HCEC 1CT (cell line): ENCODE measurements at regions not wholly inside any gene's neighbourhood (a gene's known extent, or its start where the extent isn't known, plus 50 kb on each side); places are given as distances from the start of the nearest gene placed in this dataset.

Source experiments
- DNase-seq: peaks from one replicate; pipeline ENCODE4 v3.0.0-alpha.2; 2017

DNA sequence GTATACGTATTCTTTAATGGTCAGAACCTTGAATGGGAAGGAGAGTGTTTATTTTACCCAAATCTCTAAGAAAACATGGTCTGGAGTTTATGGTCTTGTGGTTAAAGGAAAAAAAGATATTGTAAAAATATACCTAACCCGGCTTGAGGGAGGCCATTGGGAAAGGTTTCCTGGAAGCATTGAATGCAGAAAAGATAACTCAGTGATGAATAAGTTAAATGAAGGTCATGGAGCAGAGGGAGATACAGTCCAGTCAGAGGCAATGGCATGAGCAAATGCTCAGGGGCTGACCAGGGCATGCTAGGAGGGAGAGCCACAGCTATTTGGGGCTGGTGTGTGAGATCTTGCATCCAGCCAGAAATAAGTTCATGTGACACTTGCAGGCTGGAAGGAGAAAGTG is 430.4 kb upstream of the CDH5 start:
- no peak for DNase-seq

GRCh38 chr16:65934443-65934842 is 432.0 kb upstream of the CDH5 start:
- no peak for DNase-seq

GRCh38 chr16:65933703-65934102 is 432.8 kb upstream of the CDH5 start:
- no peak for DNase-seq

DNA sequence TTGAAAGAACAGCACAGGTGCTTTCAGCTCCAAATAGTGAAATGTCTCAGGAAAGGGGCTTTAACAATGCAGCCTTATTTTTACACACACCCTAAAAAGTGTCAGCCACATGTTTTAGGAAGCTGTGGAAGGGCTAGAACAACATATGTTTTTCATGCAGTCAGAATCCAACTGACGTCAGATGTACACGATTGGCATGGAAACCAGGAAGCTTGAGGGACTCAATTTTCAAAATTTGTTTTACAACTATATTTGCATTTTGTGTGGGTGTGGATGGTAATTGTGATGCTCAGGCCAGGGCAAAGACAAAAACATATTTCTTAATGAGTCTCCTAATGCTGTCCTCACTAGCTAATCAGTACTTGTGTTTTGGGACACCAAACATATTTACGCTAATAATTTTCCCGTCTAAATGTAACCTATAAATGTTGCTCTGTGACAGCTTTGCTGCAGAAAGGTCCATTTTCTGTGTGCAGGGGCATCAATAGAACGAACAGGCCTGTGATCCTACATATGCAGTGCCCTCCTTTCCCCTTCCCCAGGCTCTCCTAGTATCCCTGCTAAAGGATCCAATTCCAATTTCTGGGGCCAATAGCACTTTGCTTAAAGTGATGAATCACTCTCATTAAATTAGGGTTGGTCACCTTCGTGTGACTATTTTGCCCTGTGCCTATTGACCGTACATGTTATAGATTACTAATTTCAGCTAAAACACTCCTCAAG is 434.0 kb upstream of the CDH5 start:
- no peak for DNase-seq

DNA sequence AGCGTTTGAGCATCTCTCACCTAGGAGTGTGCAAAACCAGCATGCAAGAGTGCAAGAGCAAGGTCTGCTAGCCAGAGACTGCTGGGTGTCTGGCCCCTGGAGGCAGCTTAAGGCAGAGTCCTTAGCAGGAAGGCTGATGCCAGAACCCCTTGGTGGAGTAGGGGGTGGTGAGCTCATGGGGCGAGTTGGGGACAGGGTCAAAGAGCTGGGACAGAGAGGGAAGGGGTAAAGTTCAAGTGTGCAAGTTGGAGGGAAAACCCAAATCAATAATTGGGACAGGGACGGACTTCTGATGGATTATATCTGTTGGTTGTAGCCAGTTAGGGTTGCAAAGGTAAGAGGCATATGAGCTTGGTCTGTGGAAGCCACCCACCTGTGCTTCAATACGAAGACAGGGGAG is 443.6 kb upstream of the CDH5 start:
- no peak for DNase-seq

DNA sequence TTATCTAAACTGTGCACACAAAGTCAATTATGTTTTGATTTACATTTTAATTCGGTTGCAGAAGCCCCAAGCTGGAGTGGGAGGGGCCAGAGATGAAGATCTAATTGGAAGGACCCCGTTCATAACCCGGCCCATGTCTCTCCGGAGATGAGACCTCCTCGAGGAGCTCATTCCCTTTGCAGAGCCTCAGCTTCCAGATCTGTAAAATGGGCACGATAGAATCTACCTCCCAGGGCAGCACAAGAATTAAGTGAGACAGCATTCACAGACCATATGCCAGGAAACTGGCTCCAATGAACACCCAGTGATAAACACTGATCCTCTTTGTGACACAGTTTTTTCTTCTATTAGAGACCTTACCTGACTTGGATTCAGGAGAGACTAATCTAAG is 446.5 kb upstream of the CDH5 start:
- no peak for DNase-seq

- no peak for DNase-seq
Measured at GRCh38 chr16:65919145-65919985, 447.1 kb upstream of the CDH5 start.

- no peak for DNase-seq
Measured at GRCh38 chr16:65917466-65917865, 449.0 kb upstream of the CDH5 start.

GRCh38 chr16:65916995-65917394 is 449.5 kb upstream of the CDH5 start:
- no peak for DNase-seq

GRCh38 chr16:65910291-65910690 is 456.2 kb upstream of the CDH5 start:
- DNase-seq, result no peak

GRCh38 chr16:65909310-65910050 is 457.0 kb upstream of the CDH5 start:
- DNase-seq, result no peak

- DNase-seq, result no peak
Measured at GRCh38 chr16:65908568-65908967, 457.9 kb upstream of the CDH5 start.

DNA sequence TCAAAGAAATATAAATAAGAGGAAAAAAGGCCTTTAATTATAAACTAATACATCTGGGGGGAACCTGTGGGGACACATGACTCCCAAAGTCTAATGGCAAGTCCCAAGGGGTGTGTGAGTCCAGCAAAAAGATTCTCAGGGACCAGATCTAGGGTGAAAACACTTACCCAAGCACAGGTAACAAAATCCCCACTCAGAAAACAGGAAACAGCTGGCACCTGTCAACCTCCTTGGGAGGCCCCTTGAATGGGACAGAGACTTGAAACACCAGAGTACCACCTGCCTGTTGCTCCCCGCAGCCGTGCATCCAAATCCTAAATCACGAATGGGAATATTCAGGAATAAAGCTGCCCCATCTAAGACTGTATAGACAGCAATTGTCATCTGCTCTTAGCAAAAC is 461.2 kb upstream of the CDH5 start:
- no peak for DNase-seq

DNA sequence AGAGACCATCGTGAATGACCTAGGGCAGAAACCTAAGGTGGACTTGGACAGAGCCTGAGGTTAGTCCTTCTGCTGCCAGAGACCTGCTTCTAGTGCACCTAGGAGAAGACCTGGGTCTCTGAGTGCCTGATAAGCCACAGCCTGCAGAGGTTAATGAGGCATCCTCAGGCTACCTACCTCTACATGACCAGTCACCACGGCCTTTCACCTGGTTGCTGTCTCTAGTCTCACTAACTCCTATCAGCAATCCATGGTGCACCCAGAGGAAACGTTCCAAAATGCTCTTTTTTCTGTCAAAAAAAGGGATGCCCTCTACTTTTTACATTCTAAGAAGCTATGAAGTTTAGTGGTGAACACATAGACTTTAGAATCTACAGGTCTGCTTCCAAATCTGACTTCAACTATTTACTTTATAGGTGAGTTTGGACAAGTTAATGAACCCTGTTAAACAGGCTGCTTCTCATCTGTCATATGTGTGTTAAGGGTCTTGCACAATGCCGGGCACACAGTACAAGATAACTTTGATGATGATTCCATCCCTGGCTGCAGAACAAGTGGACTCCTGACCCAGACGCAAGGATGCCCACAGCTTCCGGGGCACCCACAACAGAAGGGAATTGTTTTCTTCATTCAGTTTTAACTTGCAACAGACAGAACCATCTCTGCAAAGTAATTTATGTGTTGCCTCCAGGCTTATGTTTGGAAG is 469.9 kb upstream of the CDH5 start:
- DNase-seq, result no peak

DNA sequence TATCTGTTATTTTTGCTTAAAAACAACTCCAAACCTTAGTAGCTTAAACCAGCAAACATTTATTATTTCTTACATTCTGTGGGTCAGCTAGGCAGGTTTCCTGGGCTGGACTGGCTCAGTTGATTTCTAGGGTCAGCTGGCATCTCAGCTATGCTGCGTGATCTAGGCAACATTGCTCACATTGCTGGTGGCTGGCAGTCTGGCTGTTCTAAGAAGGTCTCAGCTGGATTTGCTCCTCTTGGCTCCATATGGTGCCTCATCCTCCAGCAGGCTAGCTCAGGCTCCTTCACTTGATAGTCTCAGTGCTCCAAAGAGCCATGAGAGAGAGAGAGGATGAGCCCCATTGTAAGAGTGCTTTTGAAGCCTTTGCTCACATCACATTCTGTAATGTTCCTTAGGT is 470.6 kb upstream of the CDH5 start:
- DNase-seq, result no peak

GRCh38 chr16:65895486-65895885 is 471.0 kb upstream of the CDH5 start:
- DNase-seq, result no peak

GRCh38 chr16:65890203-65890602 is 476.3 kb upstream of the CDH5 start:
- DNase-seq, result no peak

GRCh38 chr16:65889533-65889966 is 476.9 kb upstream of the CDH5 start:
- no peak for DNase-seq

DNA sequence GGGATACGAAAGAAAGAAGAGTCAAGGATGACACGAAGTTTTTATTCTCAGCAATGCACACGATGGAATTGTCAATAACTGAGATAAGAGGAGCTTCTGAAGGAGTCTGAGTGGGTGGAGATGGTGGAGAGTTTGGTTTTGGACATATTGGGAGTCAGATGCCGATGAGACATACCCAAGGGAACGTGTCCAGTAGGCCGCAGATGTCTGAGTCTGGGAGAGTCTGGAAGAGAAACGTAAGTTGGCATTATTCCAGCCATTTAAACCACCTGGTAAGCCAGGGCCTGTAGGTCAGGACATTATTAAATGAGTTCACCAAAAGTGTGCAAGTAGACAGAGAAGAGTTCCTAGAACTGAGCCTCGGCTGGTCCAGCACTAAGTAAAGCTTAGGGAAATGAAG is 478.3 kb upstream of the CDH5 start:
- DNase-seq, result no peak

DNA sequence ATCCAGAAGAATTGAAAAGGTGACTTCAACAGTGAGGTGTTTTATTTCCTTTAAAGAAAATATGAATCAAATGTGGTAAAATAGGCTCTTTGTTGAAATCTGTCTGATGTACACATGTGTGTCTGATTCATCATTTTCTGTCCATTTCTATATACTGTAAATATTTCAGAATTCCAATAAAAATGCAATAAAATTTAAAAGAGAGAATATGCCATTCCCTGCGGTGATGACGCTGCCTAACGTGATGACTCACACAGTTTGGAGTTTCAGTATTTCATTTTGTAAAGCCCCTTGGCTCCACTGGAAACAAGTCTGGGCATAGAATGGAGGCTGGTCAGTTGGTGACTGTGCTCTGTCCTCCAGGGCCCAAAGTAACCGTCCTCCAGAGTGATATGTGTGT is 482.5 kb upstream of the CDH5 start:
- DNase-seq, result no peak

GRCh38 chr16:65878347-65878746 is 488.1 kb upstream of the CDH5 start:
- DNase-seq, result no peak

DNA sequence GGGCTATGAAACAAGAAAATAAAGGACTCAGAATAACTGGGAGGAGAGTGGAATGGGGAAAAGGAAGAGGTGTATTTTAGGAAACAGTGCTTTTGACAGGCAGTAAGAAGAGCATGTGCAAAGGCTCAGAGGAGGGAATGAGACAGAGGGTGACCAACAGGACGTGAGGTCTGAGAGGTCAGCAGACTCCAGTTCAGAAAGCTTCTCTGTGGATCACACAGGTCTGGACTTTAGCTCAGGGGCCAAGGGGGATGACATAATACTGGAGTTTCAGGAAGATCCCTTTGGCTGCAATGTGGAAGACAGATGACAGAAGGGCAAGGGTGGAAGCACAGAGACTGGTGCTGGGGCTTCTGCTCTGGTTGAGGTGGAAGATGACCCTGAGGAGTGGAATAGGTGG is 489.9 kb upstream of the CDH5 start:
- no peak for DNase-seq

- DNase-seq, result no peak
Measured at GRCh38 chr16:65876056-65876408, 490.5 kb upstream of the CDH5 start.
